T-helper 1 cell (primary cell): ENCODE measurements at regions not wholly inside any gene's neighbourhood (a gene's known extent, or its start where the extent isn't known, plus 50 kb on each side); places are given as distances from the start of the nearest gene placed in this dataset.
A peak's percentile ranks its signal among the peaks of the same experiment; 100 is the strongest.
"Not testable (repeated sequence)": the region's sequence is repeated elsewhere in the genome, so short reads cannot be mapped to it uniquely, and the experiment has no call there.

Source experiments
- DNase-seq, 5 donors: peaks; one replicate each; pipeline ENCODE4 v3.0.0-alpha.2; 2012 to 2020

- no peak for DNase-seq
Measured at GRCh38 chr14:66017927-66018326, 468.2 kb upstream of the CCDC196 start.

GRCh38 chr14:66022526-66022925, 463.6 kb upstream of the CCDC196 start:
- no peak for DNase-seq

GRCh38 chr14:66025779-66026178, 460.4 kb upstream of the CCDC196 start:
- DNase-seq = no peak

- DNase-seq = not testable (repeated sequence)
Measured at GRCh38 chr14:66031981-66032380, 454.2 kb upstream of the CCDC196 start.

GRCh38 chr14:66032800-66033199, 453.4 kb upstream of the CCDC196 start:
- DNase-seq = no peak

GRCh38 chr14:66036547-66036946, 449.6 kb upstream of the CCDC196 start:
- DNase-seq = no peak

GRCh38 chr14:66037361-66037760, 448.8 kb upstream of the CCDC196 start:
- peak in 1 of 5 donors; percentile 48 for DNase-seq

GRCh38 chr14:66038212-66038611, 448.0 kb upstream of the CCDC196 start:
- DNase-seq = no peak

- DNase-seq = no peak
Measured at GRCh38 chr14:66038618-66039017, 447.6 kb upstream of the CCDC196 start.

GRCh38 chr14:66039495-66039894, 446.7 kb upstream of the CCDC196 start:
- DNase-seq = no peak

- no peak for DNase-seq
Measured at GRCh38 chr14:66041582-66041981, 444.6 kb upstream of the CCDC196 start.

- DNase-seq = no peak
Measured at GRCh38 chr14:66043921-66044320, 442.2 kb upstream of the CCDC196 start.

GRCh38 chr14:66045572-66046021, 440.6 kb upstream of the CCDC196 start:
- no peak for DNase-seq

- no peak for DNase-seq
Measured at GRCh38 chr14:66046035-66046434, 440.1 kb upstream of the CCDC196 start.

- DNase-seq = no peak
Measured at GRCh38 chr14:66046591-66046990, 439.6 kb upstream of the CCDC196 start.

- no peak for DNase-seq
Measured at GRCh38 chr14:66056268-66056907, 429.8 kb upstream of the CCDC196 start.

- DNase-seq = no peak
Measured at GRCh38 chr14:66056926-66057552, 429.1 kb upstream of the CCDC196 start.

- DNase-seq = no peak
Measured at GRCh38 chr14:66065188-66065587, 421.0 kb upstream of the CCDC196 start.

GRCh38 chr14:66066981-66067776, 419.0 kb upstream of the CCDC196 start:
- DNase-seq = no peak

- DNase-seq = no peak
Measured at GRCh38 chr14:66069036-66069435, 417.1 kb upstream of the CCDC196 start.

- no peak for DNase-seq
Measured at GRCh38 chr14:66069830-66070541, 416.2 kb upstream of the CCDC196 start.

GRCh38 chr14:66070542-66071319, 415.4 kb upstream of the CCDC196 start:
- peak; percentile 20 to 66 (median 40) for DNase-seq
